ENCODE measurements at regions not wholly inside any gene's neighbourhood (a gene's known extent, or its start where the extent isn't known, plus 50 kb on each side); places are given as distances from the start of the nearest gene placed in this dataset.

DNA sequence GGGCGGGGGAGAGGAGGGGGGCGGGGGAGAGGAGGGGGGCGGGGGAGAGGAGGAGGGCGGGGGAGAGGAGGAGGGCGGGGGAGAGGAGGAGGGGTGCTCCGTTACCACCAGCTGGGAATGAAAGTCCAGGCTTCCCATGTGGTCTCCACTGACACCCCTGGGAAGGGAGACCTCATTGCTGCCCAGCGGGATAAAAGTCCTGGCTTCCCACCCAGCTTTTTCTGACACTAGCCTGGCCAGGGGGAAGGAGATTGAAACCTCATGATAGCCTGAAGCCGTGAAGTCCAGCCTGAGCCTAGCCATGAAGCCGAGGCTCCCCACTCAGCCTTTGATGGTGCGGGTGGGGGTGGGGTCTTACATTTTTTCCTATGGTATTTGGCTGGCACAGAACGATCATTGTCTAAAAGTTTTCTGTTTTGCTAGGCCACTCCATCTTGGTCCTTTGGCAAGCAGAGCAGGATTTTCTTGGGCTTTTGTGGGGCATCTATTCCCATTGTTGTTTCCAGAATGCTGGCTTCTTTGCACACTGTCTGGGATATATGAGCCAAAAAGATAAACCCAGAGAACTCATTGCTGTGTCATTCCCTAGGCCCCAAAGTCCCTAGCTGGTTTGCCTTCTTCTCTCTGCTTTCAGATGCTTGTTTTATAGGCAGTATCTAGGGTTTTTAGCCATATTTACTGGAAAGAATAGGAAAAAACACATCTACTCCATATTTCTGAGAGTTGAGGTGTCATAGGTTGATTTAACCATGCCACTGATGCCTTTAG is 65.3 kb upstream of the SMOX start:
- Histone ChIP-seq H3K4me1 (ENCODE audit: control insufficient read depth, insufficient read depth, low read length) (peaks cover 3% of the 10 kb centered on the region), H3K36me3 (ENCODE audit: control insufficient read depth, insufficient read depth, low read length) (no peaks in the 10 kb centered on the region), H3K4me3 (ENCODE audit: low read length) (no peak overlapping the region), H3K27ac (ENCODE audit: low read length) (no peak overlapping the region), H3K27me3 (ENCODE audit: control insufficient read depth, insufficient read depth, low read length) (no peaks in the 10 kb centered on the region), H3K9me3 (ENCODE audit: control insufficient read depth, low read depth, low read length) (no peaks in the 10 kb centered on the region)
- no CpG with 5 or more reads among the region's 11 CpGs for WGBS (ENCODE audit: insufficient coverage, low lambda C conversion rate)
- no peak for DNase-seq

DNA sequence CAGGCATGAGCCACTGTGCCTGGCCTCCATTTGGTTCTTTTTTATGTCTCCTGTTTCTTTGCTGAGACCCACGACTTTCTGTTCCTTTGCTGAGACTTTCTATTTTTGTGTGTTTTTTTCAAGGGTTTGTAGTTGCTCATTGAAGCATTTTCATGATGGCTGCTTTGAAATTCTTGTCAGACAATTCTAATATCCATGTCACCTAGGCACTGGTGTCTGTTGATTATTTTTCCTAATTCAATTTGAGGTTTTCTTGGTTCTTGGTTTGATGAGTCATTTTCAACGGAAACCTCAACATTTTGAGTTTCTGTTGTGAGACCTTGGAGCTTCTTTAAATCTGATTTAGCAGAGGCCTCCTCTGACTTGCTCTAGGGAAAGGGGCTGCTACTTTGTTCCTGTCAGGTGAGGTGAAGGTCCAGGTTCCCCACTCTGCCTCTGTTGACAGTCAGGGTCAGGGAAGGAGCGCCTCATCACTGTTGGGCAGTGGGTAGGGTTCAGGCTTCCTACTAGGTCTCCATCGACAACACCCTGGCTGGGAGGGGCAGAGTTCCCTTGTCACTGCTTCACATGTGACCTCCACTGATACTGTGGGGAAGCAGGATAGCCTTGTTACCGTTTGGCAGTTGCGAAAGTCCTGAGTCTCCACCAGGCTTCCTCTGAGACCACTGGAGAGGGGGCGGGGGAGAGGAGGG is 66.1 kb upstream of the SMOX start:
- 50% methylated on average over 1 of the region's 7 CpGs for WGBS (ENCODE audit: insufficient coverage, low lambda C conversion rate)
- H3K27ac ChIP-seq (ENCODE audit: low read length) = peak overlapping the region; percentile 27
- DNase-seq = peak; percentile 83 to 84
- H3K27me3 ChIP-seq (ENCODE audit: control insufficient read depth, insufficient read depth, low read length) = no peaks in the 10 kb centered on the region
- peaks cover 3% of the 10 kb centered on the region for H3K4me1 ChIP-seq (ENCODE audit: control insufficient read depth, insufficient read depth, low read length)
- H3K36me3 ChIP-seq (ENCODE audit: control insufficient read depth, insufficient read depth, low read length) = no peaks in the 10 kb centered on the region
- H3K4me3 ChIP-seq (ENCODE audit: low read length) = no peak overlapping the region
- no peaks in the 10 kb centered on the region for H3K9me3 ChIP-seq (ENCODE audit: control insufficient read depth, low read depth, low read length)

DNA sequence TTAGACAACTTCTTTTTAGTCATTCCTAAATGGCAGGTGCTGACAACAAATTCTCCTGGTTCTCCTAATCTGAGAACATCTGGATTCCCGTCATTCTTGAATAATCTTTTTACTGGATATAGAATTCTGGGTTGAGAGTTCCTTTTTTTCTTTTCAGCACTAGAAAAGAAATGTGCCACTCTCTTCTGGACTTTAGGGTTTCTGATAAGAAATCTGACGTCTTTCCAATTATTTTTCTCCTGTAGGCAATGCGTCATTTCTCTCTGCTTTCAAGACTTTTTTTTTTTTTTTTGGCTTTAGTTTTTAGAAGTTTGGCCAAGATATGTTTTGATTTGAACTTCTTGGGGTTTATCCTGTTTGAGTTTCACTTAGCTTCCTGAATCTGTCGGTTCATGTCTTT is 66.1 kb upstream of the RNF24 start:
- peaks cover 3% of the 10 kb centered on the region for H3K4me1 ChIP-seq (ENCODE audit: control insufficient read depth, insufficient read depth, low read length)
- 94% methylated on average over 3 of the region's 4 CpGs for WGBS (ENCODE audit: insufficient coverage, low lambda C conversion rate)
- no peaks in the 10 kb centered on the region for H3K36me3 ChIP-seq (ENCODE audit: control insufficient read depth, insufficient read depth, low read length)
- H3K27me3 ChIP-seq (ENCODE audit: control insufficient read depth, insufficient read depth, low read length) = no peaks in the 10 kb centered on the region
- no peak for DNase-seq
- no peak overlapping the region for H3K27ac ChIP-seq (ENCODE audit: low read length)
- no peaks in the 10 kb centered on the region for H3K9me3 ChIP-seq (ENCODE audit: control insufficient read depth, low read depth, low read length)
- H3K4me3 ChIP-seq (ENCODE audit: low read length) = no peak overlapping the region

DNA sequence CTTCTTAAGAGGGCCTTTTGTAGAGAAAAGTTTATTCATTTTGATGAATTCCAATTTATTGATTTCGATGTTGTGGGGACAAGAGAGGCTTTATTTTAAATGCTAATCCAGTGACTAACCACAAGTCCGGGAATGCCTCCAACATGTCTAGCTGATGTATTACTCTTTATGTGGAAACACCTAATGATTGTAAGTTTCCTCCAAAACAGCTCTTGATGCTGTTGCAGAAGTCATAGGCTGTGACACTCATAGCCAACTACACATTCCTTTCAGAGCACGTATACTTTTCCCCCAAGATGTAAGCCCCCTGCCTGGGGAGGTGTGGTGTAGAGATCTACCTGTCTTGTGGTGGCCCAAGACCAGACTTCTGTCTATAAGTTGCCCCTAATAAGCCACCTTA is 61.3 kb upstream of the RNF24 start:
- H3K4me3 ChIP-seq (ENCODE audit: low read length) = no peak overlapping the region
- no peak overlapping the region for H3K27ac ChIP-seq (ENCODE audit: low read length)
- peaks cover 5% of the 10 kb centered on the region for H3K27me3 ChIP-seq (ENCODE audit: control insufficient read depth, insufficient read depth, low read length)
- 73% methylated on average over 2 of the region's 3 CpGs for WGBS (ENCODE audit: insufficient coverage, low lambda C conversion rate)
- H3K9me3 ChIP-seq (ENCODE audit: control insufficient read depth, low read depth, low read length) = no peaks in the 10 kb centered on the region
- DNase-seq = no peak
- no peaks in the 10 kb centered on the region for H3K4me1 ChIP-seq (ENCODE audit: control insufficient read depth, insufficient read depth, low read length)
- no peaks in the 10 kb centered on the region for H3K36me3 ChIP-seq (ENCODE audit: control insufficient read depth, insufficient read depth, low read length)

DNA sequence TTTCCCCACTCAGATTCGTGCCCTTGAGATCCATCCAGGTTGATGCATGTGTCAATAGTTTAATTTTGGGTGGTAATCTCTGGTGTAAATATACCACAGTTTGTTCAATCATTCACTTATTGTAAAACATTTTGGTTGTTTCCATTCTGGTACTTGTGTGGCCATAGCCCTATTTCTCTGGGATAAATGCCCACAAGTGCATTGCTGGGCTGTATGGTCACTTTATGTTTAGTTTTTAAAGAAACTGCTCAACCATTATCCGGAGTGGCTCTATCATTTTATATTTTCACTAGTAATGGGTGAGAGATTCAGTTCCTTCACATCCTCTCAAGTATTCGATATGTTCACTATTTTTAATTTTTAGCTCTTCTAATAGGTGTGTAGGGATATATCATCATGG is 60.7 kb upstream of the RNF24 start:
- no peaks in the 10 kb centered on the region for H3K36me3 ChIP-seq (ENCODE audit: control insufficient read depth, insufficient read depth, low read length)
- H3K4me3 ChIP-seq (ENCODE audit: low read length) = no peak overlapping the region
- H3K27ac ChIP-seq (ENCODE audit: low read length) = no peak overlapping the region
- no peak for DNase-seq
- peaks cover 5% of the 10 kb centered on the region for H3K27me3 ChIP-seq (ENCODE audit: control insufficient read depth, insufficient read depth, low read length)
- H3K9me3 ChIP-seq (ENCODE audit: control insufficient read depth, low read depth, low read length) = no peaks in the 10 kb centered on the region
- no peaks in the 10 kb centered on the region for H3K4me1 ChIP-seq (ENCODE audit: control insufficient read depth, insufficient read depth, low read length)
- WGBS (ENCODE audit: insufficient coverage, low lambda C conversion rate) = 100% methylated on average over 2 of the region's 3 CpGs

DNA sequence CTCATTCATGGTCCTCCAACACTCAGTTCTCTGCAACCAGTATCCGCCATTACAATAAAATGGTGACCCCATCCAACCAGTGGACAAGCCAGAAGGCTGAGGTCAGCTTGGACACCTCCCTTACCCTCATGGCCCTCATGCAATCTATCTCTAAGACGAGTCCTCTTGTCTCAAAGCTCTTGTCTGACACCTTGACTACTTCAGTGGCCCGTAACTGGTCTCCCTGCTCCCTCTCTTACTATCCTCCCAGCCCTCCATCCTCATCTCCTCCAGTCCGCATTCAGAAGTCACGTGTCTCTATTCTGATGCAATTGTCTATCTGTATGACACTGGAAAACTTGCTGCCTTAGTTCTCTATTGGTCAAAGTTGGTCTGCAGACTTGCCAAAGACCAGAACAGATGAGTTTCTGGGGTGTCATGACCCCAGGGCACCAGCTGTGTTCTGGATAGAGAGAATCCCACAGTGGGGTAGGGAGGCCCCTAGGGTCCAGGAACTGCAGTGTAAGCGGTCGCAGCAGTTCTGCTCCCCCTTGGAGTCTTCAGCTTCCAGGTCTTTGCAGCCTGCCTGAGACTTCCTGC is 59.6 kb upstream of the RNF24 start:
- 82% methylated on average over 2 of the region's 7 CpGs for WGBS (ENCODE audit: insufficient coverage, low lambda C conversion rate)
- Histone ChIP-seq H3K4me3 (ENCODE audit: low read length) (no peak overlapping the region), H3K27me3 (ENCODE audit: control insufficient read depth, insufficient read depth, low read length) (peaks cover 5% of the 10 kb centered on the region)

DNA sequence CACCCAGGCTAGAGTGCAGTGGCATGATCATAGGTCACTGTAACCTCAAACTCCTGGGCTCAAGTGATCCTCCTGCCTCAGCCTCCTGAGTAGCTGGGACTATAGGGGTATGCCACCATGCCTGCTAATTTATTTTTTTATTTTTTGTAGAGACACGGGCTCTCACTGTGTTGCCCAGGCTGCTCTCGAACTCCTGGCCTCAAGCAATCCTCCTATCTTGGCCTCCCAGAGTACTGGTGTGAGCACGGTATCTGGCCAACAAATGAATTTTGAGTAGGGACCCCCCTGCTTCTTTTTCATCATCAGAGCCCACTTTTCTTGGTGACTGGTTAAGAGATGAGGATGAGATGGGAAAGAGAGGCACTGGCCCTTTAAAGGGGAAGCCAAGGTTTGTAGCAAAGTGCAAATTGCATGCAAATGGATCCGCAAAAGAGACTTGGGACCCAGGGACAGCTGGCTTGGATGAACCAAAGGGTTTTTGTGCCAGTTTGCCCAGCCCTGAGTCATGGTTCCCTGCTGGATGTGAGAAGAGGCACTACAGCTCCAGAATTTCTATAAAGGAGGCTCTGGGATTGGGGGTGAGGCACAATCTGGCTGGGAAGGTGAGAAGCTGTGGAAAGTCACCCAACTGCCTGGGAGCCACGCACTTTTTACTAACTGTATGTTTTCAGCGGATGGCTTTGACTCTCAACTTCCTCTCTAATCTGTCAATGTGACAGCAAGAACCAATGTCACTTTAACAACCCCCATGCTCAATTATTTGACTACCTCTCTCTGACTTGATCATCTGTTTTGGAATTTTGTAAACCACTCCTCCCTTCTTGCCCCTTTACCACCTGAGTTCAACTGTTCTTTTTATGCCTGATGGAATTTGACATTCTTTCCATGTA is 58.7 kb upstream of the RNF24 start:
- Histone ChIP-seq H3K4me1 (ENCODE audit: control insufficient read depth, insufficient read depth, low read length) (no peaks in the 10 kb centered on the region), H3K36me3 (ENCODE audit: control insufficient read depth, insufficient read depth, low read length) (no peaks in the 10 kb centered on the region), H3K27me3 (ENCODE audit: control insufficient read depth, insufficient read depth, low read length) (peaks cover 5% of the 10 kb centered on the region), H3K4me3 (ENCODE audit: low read length) (no peak overlapping the region), H3K9me3 (ENCODE audit: control insufficient read depth, low read depth, low read length) (no peaks in the 10 kb centered on the region), H3K27ac (ENCODE audit: low read length) (no peak overlapping the region)
- WGBS (ENCODE audit: insufficient coverage, low lambda C conversion rate) = 60% methylated on average over 1 of the region's 6 CpGs
- no peak for DNase-seq

More for the DNA sequence above, 59.6 kb upstream of the RNF24 start:
- Histone ChIP-seq H3K36me3 (ENCODE audit: control insufficient read depth, insufficient read depth, low read length) (no peaks in the 10 kb centered on the region), H3K4me1 (ENCODE audit: control insufficient read depth, insufficient read depth, low read length) (no peaks in the 10 kb centered on the region), H3K9me3 (ENCODE audit: control insufficient read depth, low read depth, low read length) (no peaks in the 10 kb centered on the region), H3K27ac (ENCODE audit: low read length) (no peak overlapping the region)
- DNase-seq = no peak

DNA sequence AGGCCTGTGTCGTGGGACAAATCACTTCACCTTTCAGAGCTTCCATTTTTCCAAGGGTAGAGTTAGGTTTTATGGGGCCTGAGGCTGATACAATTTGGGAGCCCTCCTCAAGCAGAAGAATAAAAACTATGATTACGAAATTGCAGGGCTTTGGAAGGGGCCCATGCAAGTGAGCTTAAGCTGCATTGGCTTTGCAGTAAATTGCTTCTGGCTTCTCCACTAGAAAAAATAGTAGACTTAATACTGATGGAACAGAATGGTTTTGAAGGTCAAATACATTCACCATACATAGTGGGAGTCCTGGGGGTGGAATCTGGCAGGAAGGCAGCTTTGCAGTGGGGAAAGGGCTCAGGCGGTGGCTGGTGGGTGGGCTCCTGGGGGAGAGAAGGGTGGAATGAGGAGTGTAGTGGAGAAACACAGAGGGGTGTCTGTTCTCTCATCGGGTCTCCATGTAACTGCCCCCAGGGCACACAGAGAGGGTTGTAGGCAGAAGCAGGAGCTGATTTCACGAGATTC is 55.9 kb upstream of the RNF24 start:
- Histone ChIP-seq H3K36me3 (ENCODE audit: control insufficient read depth, insufficient read depth, low read length) (no peaks in the 10 kb centered on the region), H3K27me3 (ENCODE audit: control insufficient read depth, insufficient read depth, low read length) (peaks cover 5% of the 10 kb centered on the region), H3K9me3 (ENCODE audit: control insufficient read depth, low read depth, low read length) (no peaks in the 10 kb centered on the region), H3K4me3 (ENCODE audit: low read length) (no peak overlapping the region), H3K4me1 (ENCODE audit: control insufficient read depth, insufficient read depth, low read length) (no peaks in the 10 kb centered on the region), H3K27ac (ENCODE audit: low read length) (no peak overlapping the region)
- WGBS (ENCODE audit: insufficient coverage, low lambda C conversion rate) = 100% methylated on average over 1 of the region's 5 CpGs
- DNase-seq = no peak

DNA sequence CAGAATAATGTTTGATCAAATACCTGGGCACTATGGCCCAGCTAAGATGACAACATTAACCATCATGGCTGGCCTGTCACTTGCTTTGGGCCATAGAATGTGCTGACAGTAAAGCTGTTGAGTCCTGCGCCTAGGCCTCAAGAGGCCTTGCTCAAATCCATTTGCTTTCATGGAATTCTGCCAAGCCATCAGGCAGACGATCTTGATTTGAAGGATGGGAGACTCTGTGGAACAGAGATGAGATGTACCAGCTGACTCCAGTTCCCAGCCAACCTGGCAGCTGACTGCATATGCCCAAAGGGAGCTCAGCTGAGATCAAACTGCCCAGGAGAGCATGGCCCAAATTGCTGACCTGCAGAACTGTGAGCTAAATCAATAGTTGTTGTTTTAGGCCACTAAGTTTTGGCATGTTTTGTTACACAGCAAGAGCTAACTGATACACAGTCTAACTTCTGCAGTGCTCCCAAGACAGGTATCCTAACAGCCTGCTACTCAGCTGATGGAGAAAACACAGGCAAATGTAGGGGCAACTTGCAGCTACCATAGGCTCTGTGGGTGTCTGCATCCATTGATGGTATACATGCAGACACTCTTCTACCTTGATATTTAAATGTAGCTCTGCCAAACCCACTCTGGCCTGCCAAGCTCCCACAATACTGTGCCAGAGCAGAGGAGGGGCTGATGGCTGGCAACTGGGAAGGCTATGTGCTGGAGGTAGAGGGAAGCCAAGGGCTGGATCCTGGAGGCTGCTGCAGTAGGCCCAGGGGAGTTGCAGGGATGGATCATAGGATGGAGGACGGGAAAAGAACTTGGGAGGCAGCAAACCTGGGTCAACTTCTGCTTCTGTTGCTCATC is 55.2 kb upstream of the RNF24 start:
- no peak overlapping the region for H3K4me3 ChIP-seq (ENCODE audit: low read length)
- peaks cover 5% of the 10 kb centered on the region for H3K27me3 ChIP-seq (ENCODE audit: control insufficient read depth, insufficient read depth, low read length)
- no peaks in the 10 kb centered on the region for H3K9me3 ChIP-seq (ENCODE audit: control insufficient read depth, low read depth, low read length)
- H3K36me3 ChIP-seq (ENCODE audit: control insufficient read depth, insufficient read depth, low read length) = no peaks in the 10 kb centered on the region
- WGBS (ENCODE audit: insufficient coverage, low lambda C conversion rate) = no CpG with 5 or more reads among the region's 3 CpGs
- no peaks in the 10 kb centered on the region for H3K4me1 ChIP-seq (ENCODE audit: control insufficient read depth, insufficient read depth, low read length)
- no peak for DNase-seq
- no peak overlapping the region for H3K27ac ChIP-seq (ENCODE audit: low read length)
